ENCODE measurements at regions not wholly inside any gene's neighbourhood (a gene's known extent, or its start where the extent isn't known, plus 50 kb on each side); places are given as distances from the start of the nearest gene placed in this dataset.
A peak's percentile ranks its signal among the peaks of the same experiment; 100 is the strongest.

GRCh38 chr10:29948881-29949355 is 110.5 kb downstream of the JCAD start:
- DNase-seq, result peak; percentile 24
- ChIA-PET CTCF (interaction anchor here (1.2 kb wide), 1 partner anchor 213 kb away, joined by 3 read pairs; no protein-coding TSS in a partner anchor), POLR2A (no interaction called here)
- H3K4me3 Mint-ChIP-seq, result no peak overlapping the region
- no peaks in the 10 kb centered on the region for H3K27me3 Mint-ChIP-seq
- H3K27ac Mint-ChIP-seq, result no peak overlapping the region
- peaks cover 11% of the 10 kb centered on the region for H3K4me1 Mint-ChIP-seq (ENCODE audit: low read depth)
- H3K9me3 Mint-ChIP-seq, result no peaks in the 10 kb centered on the region
- intact Hi-C loops (cut with micrococcal nuclease), result no loop called here
- H3K36me3 Mint-ChIP-seq, result no peaks in the 10 kb centered on the region

DNA sequence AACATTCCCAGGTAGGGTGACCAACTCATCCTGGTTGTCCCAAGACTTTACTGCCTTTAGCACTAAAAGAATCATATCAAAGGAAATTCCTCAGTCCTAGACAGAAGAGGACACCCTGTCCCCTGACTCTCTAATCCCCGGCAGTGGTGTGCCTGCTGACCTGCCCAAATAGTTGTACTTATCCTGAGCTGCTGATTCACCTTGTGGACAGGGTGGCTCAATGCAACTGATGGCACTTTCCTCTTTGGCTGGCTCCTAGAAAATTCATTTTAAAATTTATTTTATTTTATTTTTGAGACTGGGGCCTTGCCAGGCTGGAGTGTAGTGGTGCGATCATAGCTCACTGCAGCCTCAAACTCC is 111.7 kb downstream of the JCAD start:
- Mint-ChIP-seq H3K27ac (no peak overlapping the region), H3K9me3 (no peaks in the 10 kb centered on the region), H3K27me3 (peaks cover 1% of the 10 kb centered on the region), H3K4me3 (no peak overlapping the region), H3K4me1 (ENCODE audit: low read depth) (peaks cover 11% of the 10 kb centered on the region), H3K36me3 (no peaks in the 10 kb centered on the region)
- intact Hi-C loops (cut with micrococcal nuclease), result no loop called here
- CTCF ChIA-PET, result no interaction called here
- DNase-seq, result no peak
- POLR2A ChIA-PET, result no interaction called here

- Mint-ChIP-seq H3K9me3 (no peaks in the 10 kb centered on the region), H3K4me1 (ENCODE audit: low read depth) (peaks cover 11% of the 10 kb centered on the region), H3K36me3 (no peaks in the 10 kb centered on the region), H3K27ac (no peak overlapping the region), H3K4me3 (no peak overlapping the region), H3K27me3 (peaks cover 2% of the 10 kb centered on the region)
- POLR2A ChIA-PET, result no interaction called here
- DNase-seq, result no peak
- CTCF ChIA-PET, result no interaction called here
- intact Hi-C loops (cut with micrococcal nuclease), result no loop called here
Observed at GRCh38 chr10:29946953-29947700, 112.3 kb downstream of the JCAD start.

GRCh38 chr10:29946614-29946952 is 112.8 kb downstream of the JCAD start:
- CTCF ChIA-PET, result no interaction called here
- DNase-seq, result no peak
- Mint-ChIP-seq H3K9me3 (no peaks in the 10 kb centered on the region), H3K4me3 (no peak overlapping the region), H3K36me3 (no peaks in the 10 kb centered on the region), H3K4me1 (ENCODE audit: low read depth) (peaks cover 11% of the 10 kb centered on the region), H3K27ac (no peak overlapping the region), H3K27me3 (peaks cover 2% of the 10 kb centered on the region)
- intact Hi-C loops (cut with micrococcal nuclease), result no loop called here
- POLR2A ChIA-PET, result no interaction called here

GRCh38 chr10:29941476-29941875 is 117.9 kb downstream of the JCAD start:
- Mint-ChIP-seq H3K27me3 (peaks cover 13% of the 10 kb centered on the region), H3K4me3 (no peak overlapping the region), H3K36me3 (no peaks in the 10 kb centered on the region), H3K4me1 (ENCODE audit: low read depth) (no peaks in the 10 kb centered on the region), H3K27ac (no peak overlapping the region), H3K9me3 (peaks cover 2% of the 10 kb centered on the region)
- intact Hi-C loops (cut with micrococcal nuclease), result no loop called here
- POLR2A ChIA-PET, result no interaction called here
- CTCF ChIA-PET, result no interaction called here
- no peak for DNase-seq

DNA sequence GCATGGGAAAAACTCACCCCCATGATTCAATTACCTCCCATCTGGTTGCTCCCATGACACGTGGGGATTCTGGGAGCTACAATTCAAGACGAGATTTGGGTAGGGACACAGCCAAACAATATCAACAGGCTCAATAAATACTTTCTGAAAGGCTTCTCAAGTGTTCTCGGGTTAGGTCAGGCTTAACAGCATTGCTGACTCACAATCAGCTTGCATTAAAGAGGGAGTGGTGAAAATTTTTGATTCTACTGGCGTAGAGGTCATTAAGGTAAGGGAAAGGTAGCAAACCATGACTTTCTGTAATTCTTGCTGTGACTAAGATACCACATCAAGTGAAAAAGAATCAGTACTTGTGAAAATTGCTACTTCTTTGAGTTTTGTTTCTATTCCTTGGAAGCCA is 126.4 kb downstream of the JCAD start:
- no peak overlapping the region for H3K27ac Mint-ChIP-seq
- CTCF ChIA-PET, result no interaction called here
- POLR2A ChIA-PET, result no interaction called here
- DNase-seq, result no peak
- intact Hi-C loops (cut with micrococcal nuclease), result no loop called here
- H3K36me3 Mint-ChIP-seq, result no peaks in the 10 kb centered on the region
- H3K4me3 Mint-ChIP-seq, result no peak overlapping the region
- peaks cover 13% of the 10 kb centered on the region for H3K27me3 Mint-ChIP-seq
- H3K4me1 Mint-ChIP-seq (ENCODE audit: low read depth), result no peaks in the 10 kb centered on the region
- peaks cover 10% of the 10 kb centered on the region for H3K9me3 Mint-ChIP-seq

GRCh38 chr10:29931833-29932232 is 127.6 kb downstream of the JCAD start:
- Mint-ChIP-seq H3K27me3 (peaks cover 8% of the 10 kb centered on the region), H3K4me3 (no peak overlapping the region), H3K4me1 (ENCODE audit: low read depth) (no peaks in the 10 kb centered on the region), H3K27ac (no peak overlapping the region), H3K36me3 (no peaks in the 10 kb centered on the region), H3K9me3 (peaks cover 10% of the 10 kb centered on the region)
- intact Hi-C loops (cut with micrococcal nuclease), result no loop called here
- ChIA-PET POLR2A (no interaction called here), CTCF (no interaction called here)
- no peak for DNase-seq

DNA sequence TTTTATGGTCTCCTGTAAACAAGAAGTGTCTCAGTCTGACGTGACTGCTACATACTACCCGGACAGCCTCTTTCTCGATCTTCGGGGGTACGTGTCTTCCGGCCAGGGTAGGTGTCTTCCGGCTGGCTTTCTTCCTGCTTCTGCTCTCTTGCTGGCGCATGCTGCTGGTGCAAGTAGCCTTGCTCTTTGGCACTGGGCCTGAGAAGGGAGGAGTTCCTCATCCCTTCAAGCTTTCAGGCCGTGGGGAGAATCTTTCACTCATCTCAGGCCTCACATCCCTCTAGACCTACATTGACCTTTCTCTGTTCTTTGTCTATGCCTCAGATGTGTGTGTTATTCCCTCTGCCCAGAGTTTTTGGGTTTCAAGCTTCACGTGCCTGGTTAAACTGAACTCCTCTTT is 130.4 kb downstream of the JCAD start:
- no peaks in the 10 kb centered on the region for H3K36me3 Mint-ChIP-seq
- H3K27ac Mint-ChIP-seq, result no peak overlapping the region
- H3K27me3 Mint-ChIP-seq, result peaks cover 4% of the 10 kb centered on the region
- ChIA-PET CTCF (no interaction called here), POLR2A (no interaction called here)
- intact Hi-C loops (cut with micrococcal nuclease), result no loop called here
- peaks cover 17% of the 10 kb centered on the region for H3K9me3 Mint-ChIP-seq
- no peak overlapping the region for H3K4me3 Mint-ChIP-seq
- H3K4me1 Mint-ChIP-seq (ENCODE audit: low read depth), result no peaks in the 10 kb centered on the region
- no peak for DNase-seq

GRCh38 chr10:29926693-29927048 is 132.7 kb downstream of the JCAD start:
- H3K27me3 Mint-ChIP-seq, result peaks cover 12% of the 10 kb centered on the region
- intact Hi-C loops (cut with micrococcal nuclease), result no loop called here
- H3K9me3 Mint-ChIP-seq, result peaks cover 10% of the 10 kb centered on the region
- ChIA-PET CTCF (no interaction called here), POLR2A (no interaction called here)
- no peak overlapping the region for H3K4me3 Mint-ChIP-seq
- H3K36me3 Mint-ChIP-seq, result no peaks in the 10 kb centered on the region
- DNase-seq, result no peak
- no peak overlapping the region for H3K27ac Mint-ChIP-seq
- no peaks in the 10 kb centered on the region for H3K4me1 Mint-ChIP-seq (ENCODE audit: low read depth)

GRCh38 chr10:29925771-29926692 is 133.4 kb downstream of the JCAD start:
- POLR2A ChIA-PET, result no interaction called here
- no peaks in the 10 kb centered on the region for H3K4me1 Mint-ChIP-seq (ENCODE audit: low read depth)
- no peak for DNase-seq
- CTCF ChIA-PET, result no interaction called here
- no peaks in the 10 kb centered on the region for H3K36me3 Mint-ChIP-seq
- intact Hi-C loops (cut with micrococcal nuclease), result no loop called here
- H3K27me3 Mint-ChIP-seq, result peaks cover 10% of the 10 kb centered on the region
- no peak overlapping the region for H3K27ac Mint-ChIP-seq
- peaks cover 7% of the 10 kb centered on the region for H3K9me3 Mint-ChIP-seq
- H3K4me3 Mint-ChIP-seq, result no peak overlapping the region

- Mint-ChIP-seq H3K27ac (no peak overlapping the region), H3K4me3 (no peak overlapping the region), H3K36me3 (no peaks in the 10 kb centered on the region), H3K4me1 (ENCODE audit: low read depth) (no peaks in the 10 kb centered on the region), H3K27me3 (peaks cover 20% of the 10 kb centered on the region), H3K9me3 (peaks cover 7% of the 10 kb centered on the region)
- DNase-seq, result no peak
- POLR2A ChIA-PET, result no interaction called here
- CTCF ChIA-PET, result no interaction called here
- intact Hi-C loops (cut with micrococcal nuclease), result no loop called here
Observed at GRCh38 chr10:29924436-29924835, 134.9 kb downstream of the JCAD start.

GRCh38 chr10:29923416-29923965 is 135.9 kb downstream of the JCAD start:
- no peaks in the 10 kb centered on the region for H3K4me1 Mint-ChIP-seq (ENCODE audit: low read depth)
- ChIA-PET CTCF (no interaction called here), POLR2A (no interaction called here)

GRCh38 chr10:29922892-29923291 is 136.5 kb downstream of the JCAD start:
- DNase-seq, result no peak

More at GRCh38 chr10:29923416-29923965, 135.9 kb downstream of the JCAD start:
- Mint-ChIP-seq H3K4me3 (no peak overlapping the region), H3K36me3 (no peaks in the 10 kb centered on the region), H3K27ac (no peak overlapping the region), H3K27me3 (peaks cover 20% of the 10 kb centered on the region), H3K9me3 (peaks cover 7% of the 10 kb centered on the region)
- DNase-seq, result no peak
- intact Hi-C loops (cut with micrococcal nuclease), result no loop called here

More at GRCh38 chr10:29922892-29923291, 136.5 kb downstream of the JCAD start:
- H3K4me1 Mint-ChIP-seq (ENCODE audit: low read depth), result no peaks in the 10 kb centered on the region
- H3K9me3 Mint-ChIP-seq, result peaks cover 7% of the 10 kb centered on the region
- H3K4me3 Mint-ChIP-seq, result no peak overlapping the region
- ChIA-PET CTCF (no interaction called here), POLR2A (no interaction called here)
- H3K27me3 Mint-ChIP-seq, result peaks cover 20% of the 10 kb centered on the region
- no peaks in the 10 kb centered on the region for H3K36me3 Mint-ChIP-seq
- H3K27ac Mint-ChIP-seq, result no peak overlapping the region
- intact Hi-C loops (cut with micrococcal nuclease), result no loop called here

Measured in activated CD4-positive, alpha-beta memory T cell treated with anti-CD3 and anti-CD28 coated beads for 36 hours (primary cell).